Lower lobe of right lung (tissue), 2 donors: ENCODE measurements at regions not wholly inside any gene's neighbourhood (a gene's known extent, or its start where the extent isn't known, plus 50 kb on each side); places are given as distances from the start of the nearest gene placed in this dataset.
"Not testable (repeated sequence)": the region's sequence is repeated elsewhere in the genome, so short reads cannot be mapped to it uniquely, and the experiment has no call there.

Experiments used
- ATAC-seq, 2 donors: fragments of 200-7000 bp; cut with Tn5 transposase; one replicate each; pipeline ENCODE4 v1.9.1; 2020 to 2022; ENCODE audit warnings: mild to moderate bottlenecking in 2 of 2, moderate library complexity in 2 of 2
- DNase-seq: peaks from one replicate; pipeline ENCODE4 v3.0.0-alpha.2; 2020
- H3K27ac ChIP-seq: fragments of 200-600 bp; one replicate; pipeline ENCODE4 v1.8.0; 2022
- H3K27me3 ChIP-seq: fragments of 200-600 bp; one replicate; pipeline ENCODE4 v1.8.0; 2022; ENCODE audit warnings: low read depth
- H3K36me3 ChIP-seq: fragments of 200-600 bp; one replicate; pipeline ENCODE4 v1.8.0; 2022; ENCODE audit warnings: mild to moderate bottlenecking
- H3K4me1 ChIP-seq: fragments of 200-600 bp; one replicate; pipeline ENCODE4 v1.8.0; 2022
- H3K4me3 ChIP-seq: fragments of 200-600 bp; one replicate; pipeline ENCODE4 v1.8.0; 2022; ENCODE audit warnings: mild to moderate bottlenecking
- H3K9me3 ChIP-seq: fragments of 200-600 bp; one replicate; pipeline ENCODE4 v1.8.0; 2022
- CTCF ChIP-seq: fragments of 200-600 bp; IDR thresholded peaks from one replicate; pipeline ENCODE4 v1.8.0; 2022; ENCODE audit warnings: antibody characterized with exemption, mild to moderate bottlenecking
- intact Hi-C: fragments of 100-400 bp; cut with DNase I; formaldehyde crosslinking; loops from one replicate; pipeline ENCODE4 v1.11.0; 2022
- donor health status: DM: no; HTN: yes; CAD: no; lungs with severe emphysema.

DNA sequence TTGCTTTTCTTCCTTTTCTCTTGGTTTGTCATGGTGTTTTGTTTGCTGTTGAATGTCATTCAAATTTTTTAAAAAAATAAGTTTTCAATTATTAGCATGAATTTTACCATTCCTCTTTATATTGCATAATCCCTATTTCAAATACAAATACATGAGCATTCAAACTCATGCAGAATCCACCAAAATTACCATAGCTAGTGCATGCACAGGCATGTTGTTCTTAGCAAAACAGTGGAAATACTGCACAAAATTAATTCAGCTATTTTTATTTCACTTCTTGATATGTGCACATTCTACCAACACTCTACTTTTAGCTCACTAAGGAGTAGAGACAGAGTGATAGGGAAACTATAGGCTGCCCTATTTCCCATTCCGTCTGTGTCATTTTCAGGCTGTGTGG is 670.1 kb upstream of the LRRN3 start:
- Histone ChIP-seq H3K4me1 (no peaks in the 10 kb centered on the region), H3K4me3 (no peak overlapping the region), H3K9me3 (no peaks in the 10 kb centered on the region), H3K36me3 (no peaks in the 10 kb centered on the region), H3K27ac (no peak overlapping the region), H3K27me3 (no peaks in the 10 kb centered on the region)
- intact Hi-C loops = no loop called here
- no peak for DNase-seq
- ATAC-seq = no peak
- no peak for TF ChIP-seq CTCF

DNA sequence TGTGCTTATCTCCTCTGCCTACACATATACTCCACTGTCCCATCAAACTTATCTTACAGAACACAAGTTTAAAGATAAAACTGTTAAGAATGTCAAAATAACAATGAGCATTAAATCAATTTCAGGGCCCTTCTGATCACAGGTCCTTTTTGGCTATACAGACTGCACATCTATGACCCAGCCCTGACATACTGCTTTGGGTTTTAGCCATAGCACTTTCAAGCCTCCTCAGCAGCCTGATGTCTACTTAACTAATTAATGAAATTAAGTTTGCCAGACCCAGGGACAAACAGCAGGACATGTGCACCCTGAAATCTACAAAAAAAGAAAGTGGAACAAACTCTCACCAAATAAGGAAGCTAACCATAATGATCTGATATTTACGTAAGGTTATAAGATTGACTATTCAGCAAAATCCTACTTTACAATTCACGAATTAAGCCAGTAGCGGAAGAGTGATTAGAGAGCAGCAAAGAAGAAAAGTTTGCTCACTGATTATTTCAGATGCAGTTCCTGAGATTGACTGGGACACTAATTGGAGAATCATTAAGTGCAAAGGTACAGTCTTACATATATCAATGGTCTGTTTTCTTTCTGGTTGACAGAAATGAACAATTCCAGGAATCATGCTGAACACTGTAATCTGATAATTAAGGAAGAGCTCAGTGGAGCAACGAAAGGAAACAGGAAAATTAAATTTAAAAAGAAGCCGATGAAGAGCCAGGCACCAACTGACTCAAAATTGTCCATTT is 669.3 kb upstream of the LRRN3 start:
- intact Hi-C loops = no loop called here
- H3K36me3 ChIP-seq = no peaks in the 10 kb centered on the region
- H3K9me3 ChIP-seq = no peaks in the 10 kb centered on the region
- no peaks in the 10 kb centered on the region for H3K4me1 ChIP-seq
- H3K27me3 ChIP-seq = no peaks in the 10 kb centered on the region
- no peak overlapping the region for H3K4me3 ChIP-seq
- no peak for DNase-seq
- no peak for TF ChIP-seq CTCF
- no peak for ATAC-seq
- H3K27ac ChIP-seq = no peak overlapping the region

- TF ChIP-seq CTCF = no peak
- H3K27me3 ChIP-seq = no peaks in the 10 kb centered on the region
- H3K27ac ChIP-seq = no peak overlapping the region
- intact Hi-C loops = no loop called here
- no peaks in the 10 kb centered on the region for H3K4me1 ChIP-seq
- no peak for DNase-seq
- H3K9me3 ChIP-seq = no peaks in the 10 kb centered on the region
- H3K36me3 ChIP-seq = no peaks in the 10 kb centered on the region
- H3K4me3 ChIP-seq = no peak overlapping the region
- ATAC-seq = no peak
These were observed 658.8 kb upstream of the LRRN3 start for GRCh38 chr7:110432061-110432553.

GRCh38 chr7:110438926-110439325 is 652.0 kb upstream of the LRRN3 start:
- H3K36me3 ChIP-seq, ATAC-seq, H3K27me3 ChIP-seq, DNase-seq, H3K9me3 ChIP-seq, H3K4me1 ChIP-seq, intact Hi-C loops, H3K27ac ChIP-seq, H3K4me3 ChIP-seq: not testable (repeated sequence)

DNA sequence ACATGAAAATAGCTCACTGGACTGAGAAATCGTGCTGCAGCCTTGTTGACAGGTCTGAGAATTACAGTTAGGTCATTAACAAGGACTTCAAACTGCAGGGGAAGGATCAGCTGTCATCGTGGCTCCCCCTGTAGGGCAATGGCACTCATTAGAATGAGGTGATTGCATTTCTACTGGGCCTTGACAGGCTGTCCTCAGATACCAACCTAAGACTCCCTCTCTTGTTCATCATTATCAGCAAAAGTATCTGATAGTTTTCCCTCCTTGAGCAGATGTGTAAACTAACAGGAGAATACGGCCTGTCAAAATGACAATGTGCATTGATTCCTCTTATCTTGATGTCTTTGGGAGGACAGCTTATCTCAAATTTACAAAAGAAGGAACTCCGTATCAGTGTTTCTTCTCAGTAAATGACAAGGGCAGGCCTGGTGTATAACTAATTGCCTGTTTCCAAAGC is 648.5 kb upstream of the LRRN3 start:
- Histone ChIP-seq H3K27ac (no peak overlapping the region), H3K36me3 (no peaks in the 10 kb centered on the region), H3K9me3 (no peaks in the 10 kb centered on the region), H3K4me3 (no peak overlapping the region), H3K27me3 (no peaks in the 10 kb centered on the region), H3K4me1 (no peaks in the 10 kb centered on the region)
- DNase-seq (no peak), ATAC-seq (peak in 1 of 2 donors; percentile 66)
- TF ChIP-seq CTCF = peak; percentile 30
- intact Hi-C loops = no loop called here

- H3K36me3 ChIP-seq = no peaks in the 10 kb centered on the region
- H3K4me3 ChIP-seq = no peak overlapping the region
- TF ChIP-seq CTCF = no peak
- no peaks in the 10 kb centered on the region for H3K27me3 ChIP-seq
- H3K27ac ChIP-seq = no peak overlapping the region
- ATAC-seq (no peak), DNase-seq (no peak)
- H3K9me3 ChIP-seq = no peaks in the 10 kb centered on the region
- no peaks in the 10 kb centered on the region for H3K4me1 ChIP-seq
- intact Hi-C loops = no loop called here
These were observed 644.3 kb upstream of the LRRN3 start for GRCh38 chr7:110446658-110447057.
